WERI-Rb-1 (cell line): ENCODE measurements at regions not wholly inside any gene's neighbourhood (a gene's known extent, or its start where the extent isn't known, plus 50 kb on each side); places are given as distances from the start of the nearest gene placed in this dataset.

ENCODE experiments used
- DNase-seq: peaks from one replicate; pipeline ENCODE4 v3.0.0-alpha.2; 2020
- H3K27ac ChIP-seq: fragments of 250-450 bp; sonication (Bioruptor Pico); 2 replicates; pipeline ENCODE4 v1.5.1; 2020; ENCODE audit warnings: mild to moderate bottlenecking, moderate library complexity
- H3K27me3 ChIP-seq: fragments of 250-450 bp; sonication (Bioruptor Pico); 2 replicates; pipeline ENCODE4 v1.5.1; 2021; ENCODE audit warnings: mild to moderate bottlenecking, low read depth, moderate library complexity; ENCODE audit not compliant: insufficient read depth, severe bottlenecking
- H3K36me3 ChIP-seq: fragments of 250-450 bp; sonication (Bioruptor Pico); 2 replicates; pipeline ENCODE4 v1.5.1; 2020; ENCODE audit warnings: mild to moderate bottlenecking, moderate library complexity
- H3K4me3 ChIP-seq: 2 replicates; pipeline ENCODE4 v1.5.1; 2011; ENCODE audit warnings: low read depth, mild to moderate bottlenecking, control low read depth, low read length
- H3K9me3 ChIP-seq: fragments of 250-450 bp; sonication (Bioruptor Pico); 2 replicates; pipeline ENCODE4 v1.5.1; 2021; ENCODE audit warnings: mild to moderate bottlenecking, moderate library complexity; ENCODE audit not compliant: severe bottlenecking
- TF ChIP-seq, protein P1 (sequence below): IDR thresholded peaks from 2 replicates; pipeline ENCODE4 v1.5.1; 2011; ENCODE audit warnings: low read depth, mild to moderate bottlenecking, control low read depth, inconsistent platforms, low read length

DNA sequence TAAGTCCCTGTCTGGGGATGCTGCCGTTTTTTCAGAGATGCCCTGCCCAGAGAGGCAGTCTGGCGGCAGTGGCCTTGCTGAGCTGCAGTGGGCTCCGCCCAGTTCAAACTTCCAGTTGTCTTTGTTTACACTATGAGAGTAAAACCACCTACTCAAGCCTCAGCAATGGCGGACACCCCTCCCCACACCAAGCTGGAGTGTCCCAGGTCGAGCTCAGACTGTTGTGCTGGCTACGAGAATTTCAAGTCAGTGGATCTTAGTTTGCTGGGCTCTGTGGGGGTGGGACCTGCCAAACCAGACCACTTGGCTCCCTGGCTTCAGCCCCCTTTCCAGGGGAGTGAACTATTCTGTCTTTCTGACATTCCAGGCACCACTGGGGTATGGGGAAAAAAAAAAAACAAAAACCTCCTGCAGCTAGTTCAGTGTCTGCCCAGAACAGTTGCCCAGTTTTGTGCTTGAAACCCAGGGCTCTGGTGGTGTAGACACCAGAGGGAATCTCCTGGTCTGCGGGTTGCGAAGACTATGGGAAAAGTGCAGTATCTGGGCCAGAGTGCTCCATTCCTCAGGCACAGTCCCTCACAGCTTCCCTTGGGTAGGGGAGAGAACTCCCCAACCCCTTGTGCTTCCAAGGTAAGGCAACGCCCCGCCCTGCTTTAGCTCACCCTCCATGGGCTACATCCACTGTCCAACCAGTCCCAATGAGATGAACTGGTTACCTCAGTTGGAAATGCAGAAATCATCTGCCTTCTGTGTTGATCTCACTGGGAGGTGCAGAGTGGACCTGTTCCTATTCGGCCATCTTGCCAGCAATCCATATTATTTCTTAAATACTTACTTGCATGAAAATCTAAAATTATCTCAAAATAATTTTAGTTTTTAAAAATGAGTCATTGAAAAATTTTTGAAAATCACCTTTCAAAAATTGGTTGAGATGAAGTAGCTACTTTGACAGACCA, 338.0 kb downstream of the OSR1 start:
- Histone ChIP-seq H3K9me3 (no peaks in the 10 kb centered on the region), H3K27ac (no peak overlapping the region), H3K36me3 (no peaks in the 10 kb centered on the region), H3K4me3 (no peak overlapping the region), H3K27me3 (peaks cover 82% of the 10 kb centered on the region)
- DNase-seq = no peak
- TF ChIP-seq, protein P1, sequence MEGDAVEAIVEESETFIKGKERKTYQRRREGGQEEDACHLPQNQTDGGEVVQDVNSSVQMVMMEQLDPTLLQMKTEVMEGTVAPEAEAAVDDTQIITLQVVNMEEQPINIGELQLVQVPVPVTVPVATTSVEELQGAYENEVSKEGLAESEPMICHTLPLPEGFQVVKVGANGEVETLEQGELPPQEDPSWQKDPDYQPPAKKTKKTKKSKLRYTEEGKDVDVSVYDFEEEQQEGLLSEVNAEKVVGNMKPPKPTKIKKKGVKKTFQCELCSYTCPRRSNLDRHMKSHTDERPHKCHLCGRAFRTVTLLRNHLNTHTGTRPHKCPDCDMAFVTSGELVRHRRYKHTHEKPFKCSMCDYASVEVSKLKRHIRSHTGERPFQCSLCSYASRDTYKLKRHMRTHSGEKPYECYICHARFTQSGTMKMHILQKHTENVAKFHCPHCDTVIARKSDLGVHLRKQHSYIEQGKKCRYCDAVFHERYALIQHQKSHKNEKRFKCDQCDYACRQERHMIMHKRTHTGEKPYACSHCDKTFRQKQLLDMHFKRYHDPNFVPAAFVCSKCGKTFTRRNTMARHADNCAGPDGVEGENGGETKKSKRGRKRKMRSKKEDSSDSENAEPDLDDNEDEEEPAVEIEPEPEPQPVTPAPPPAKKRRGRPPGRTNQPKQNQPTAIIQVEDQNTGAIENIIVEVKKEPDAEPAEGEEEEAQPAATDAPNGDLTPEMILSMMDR = no peak

DNA sequence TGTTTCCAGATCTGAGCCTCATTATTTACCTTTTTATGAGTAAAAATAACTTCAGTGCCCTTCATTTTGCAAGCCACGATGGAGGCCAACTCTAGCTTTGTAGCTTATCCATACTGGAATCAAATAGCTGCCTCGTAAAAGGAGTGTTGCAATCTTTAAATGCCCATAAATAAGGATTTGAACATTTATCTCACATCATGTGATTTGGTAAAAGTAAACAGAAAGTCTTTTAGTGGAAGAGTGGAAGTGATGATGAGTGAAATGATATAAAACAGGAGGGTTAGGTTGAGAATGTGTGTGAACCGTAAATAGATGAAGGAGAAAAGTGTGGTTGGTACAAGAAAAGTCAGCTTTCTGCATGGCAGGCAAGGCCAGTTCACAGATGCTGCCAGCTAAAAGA, 348.9 kb downstream of the OSR1 start:
- Histone ChIP-seq H3K4me3 (no peak overlapping the region), H3K27ac (no peak overlapping the region), H3K36me3 (no peaks in the 10 kb centered on the region), H3K27me3 (peaks cover 57% of the 10 kb centered on the region), H3K9me3 (peaks cover 1% of the 10 kb centered on the region)
- DNase-seq = no peak
- TF ChIP-seq, protein P1 = no peak

DNA sequence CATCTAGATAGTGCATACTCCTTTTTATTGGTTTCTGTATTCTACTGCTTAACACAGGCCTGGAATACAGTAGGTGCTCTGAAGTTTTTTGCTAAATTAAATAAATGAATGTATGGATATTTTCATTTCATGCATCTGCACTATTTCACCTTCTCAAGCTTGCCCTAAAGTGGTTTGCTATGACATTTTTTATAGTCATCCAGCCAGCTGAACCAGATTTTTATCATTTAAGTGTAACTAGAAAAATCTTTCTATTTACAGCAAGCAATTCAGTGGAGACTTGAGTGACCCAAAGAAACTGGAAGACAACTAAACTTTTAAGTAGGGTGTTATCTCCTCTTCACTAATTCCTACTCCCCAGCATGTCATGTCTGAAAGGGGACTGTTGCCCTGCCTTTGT, 354.9 kb downstream of the OSR1 start:
- TF ChIP-seq, protein P1 = no peak
- peaks cover 68% of the 10 kb centered on the region for H3K27me3 ChIP-seq
- DNase-seq = no peak
- no peaks in the 10 kb centered on the region for H3K36me3 ChIP-seq
- no peak overlapping the region for H3K27ac ChIP-seq
- no peak overlapping the region for H3K4me3 ChIP-seq
- H3K9me3 ChIP-seq = no peaks in the 10 kb centered on the region

DNA sequence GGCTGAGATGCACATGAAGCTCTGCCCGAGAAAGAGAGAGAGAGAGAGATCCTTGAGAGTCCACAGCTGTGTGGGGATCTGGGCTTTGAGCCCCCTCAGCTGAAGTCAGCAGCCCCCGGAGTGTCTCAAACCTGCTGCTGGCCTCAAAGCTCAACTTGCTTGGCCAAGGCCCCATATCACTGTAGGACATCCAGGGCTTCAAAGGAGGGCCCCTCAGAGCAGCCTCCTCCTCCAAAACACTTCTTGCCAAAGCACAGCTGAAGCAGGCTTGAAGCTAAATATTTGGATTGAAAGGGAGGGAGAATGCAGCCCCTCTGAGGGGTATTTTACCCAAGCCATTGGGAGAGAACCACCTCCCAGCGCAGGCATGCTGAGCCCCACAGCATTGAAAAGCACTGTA, 357.6 kb downstream of the OSR1 start:
- TF ChIP-seq, protein P1 = no peak
- Histone ChIP-seq H3K9me3 (no peaks in the 10 kb centered on the region), H3K36me3 (no peaks in the 10 kb centered on the region), H3K27ac (no peak overlapping the region), H3K27me3 (peaks cover 75% of the 10 kb centered on the region), H3K4me3 (no peak overlapping the region)
- no peak for DNase-seq

DNA sequence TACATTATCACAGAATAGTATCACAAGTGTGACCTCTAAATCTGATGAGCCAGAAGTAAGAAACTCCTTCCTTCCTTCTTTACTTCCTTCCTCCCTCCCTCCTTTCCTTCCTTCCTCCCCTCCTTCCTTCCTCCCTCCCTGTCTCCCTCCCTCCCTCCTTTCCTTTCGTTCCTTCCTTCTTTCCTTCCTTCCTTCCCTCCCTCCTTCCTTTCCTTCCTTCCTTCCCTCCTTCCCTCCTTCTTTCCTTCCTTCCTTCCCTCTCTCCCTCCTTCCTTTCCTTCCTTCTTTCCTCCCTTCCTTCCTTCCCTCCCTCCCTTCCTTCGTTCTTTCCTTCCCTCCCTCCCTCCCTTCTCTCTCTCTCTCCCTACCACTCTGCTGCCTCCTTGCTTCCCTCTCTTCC, 359.2 kb downstream of the OSR1 start:
- H3K27ac ChIP-seq = no peak overlapping the region
- no peak overlapping the region for H3K4me3 ChIP-seq
- H3K27me3 ChIP-seq = peaks cover 78% of the 10 kb centered on the region
- no peaks in the 10 kb centered on the region for H3K9me3 ChIP-seq
- no peak for DNase-seq
- TF ChIP-seq, protein P1 = no peak
- H3K36me3 ChIP-seq = no peaks in the 10 kb centered on the region
